ENCODE measurements at regions not wholly inside any gene's neighbourhood (a gene's known extent, or its start where the extent isn't known, plus 50 kb on each side); places are given as distances from the start of the nearest gene placed in this dataset.
"Not testable (repeated sequence)": the region's sequence is repeated elsewhere in the genome, so short reads cannot be mapped to it uniquely, and the experiment has no call there.

DNA sequence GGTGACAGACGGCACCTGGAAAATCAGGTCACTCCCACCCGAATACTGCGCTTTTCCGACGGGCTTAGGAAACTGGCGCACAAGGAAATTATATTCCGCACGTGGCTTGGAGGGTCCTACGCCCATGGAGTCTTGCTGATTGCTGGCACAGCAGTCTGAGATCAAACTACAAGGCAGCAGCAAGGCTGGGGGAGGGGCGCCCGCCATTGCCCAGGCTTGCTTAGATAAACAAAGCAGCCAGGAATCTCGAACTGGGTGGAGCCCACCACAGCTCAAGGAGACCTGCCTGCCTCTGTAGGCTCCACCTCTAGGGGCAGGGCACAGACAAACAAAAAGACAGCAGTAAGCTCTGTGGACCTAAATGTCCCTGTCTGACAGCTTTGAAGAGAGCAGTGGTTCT is 394.3 kb downstream of the PTH2R start:
- not testable (repeated sequence) for DNase-seq (ENCODE audit: low spot score)

DNA sequence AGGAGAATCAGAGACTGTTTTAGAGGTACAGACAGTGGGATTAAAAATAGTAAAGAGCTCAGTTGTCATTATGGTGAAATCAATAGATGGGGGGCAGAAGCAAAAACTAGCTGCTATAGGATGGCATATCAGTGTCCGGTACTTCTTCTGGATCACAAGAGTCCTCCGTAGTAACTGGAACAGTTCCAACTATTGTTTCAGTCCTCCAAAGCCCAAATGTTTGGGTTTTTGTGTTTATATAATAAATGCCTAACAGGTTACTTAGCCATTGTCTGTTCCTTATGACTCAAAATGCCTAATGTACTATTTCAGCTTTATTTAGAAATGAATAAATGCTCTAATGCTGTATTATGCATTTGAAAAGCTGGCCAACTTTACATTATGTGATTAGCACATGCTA is 401.2 kb downstream of the PTH2R start:
- no peak for DNase-seq (ENCODE audit: low spot score)

DNA sequence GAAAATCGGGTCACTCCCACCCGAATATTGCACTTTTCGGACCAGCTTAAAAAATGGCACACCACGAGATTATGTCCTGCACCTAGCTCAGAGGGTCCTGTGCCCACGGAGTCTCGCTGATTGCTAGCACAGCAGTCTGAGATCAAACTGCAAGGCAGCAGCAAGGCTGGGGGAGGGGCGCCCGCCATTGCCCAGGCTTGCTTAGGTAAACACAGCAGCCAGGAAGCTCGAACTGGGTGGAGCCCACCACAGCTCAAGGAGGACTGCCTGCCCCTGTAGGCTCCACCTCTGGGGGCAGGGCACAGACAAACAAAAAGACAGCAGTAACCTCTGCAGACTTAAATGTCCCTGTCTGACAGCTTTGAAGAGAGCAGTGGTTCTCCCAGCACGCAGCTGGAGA is 405.3 kb downstream of the PTH2R start:
- not testable (repeated sequence) for DNase-seq (ENCODE audit: low spot score)

DNA sequence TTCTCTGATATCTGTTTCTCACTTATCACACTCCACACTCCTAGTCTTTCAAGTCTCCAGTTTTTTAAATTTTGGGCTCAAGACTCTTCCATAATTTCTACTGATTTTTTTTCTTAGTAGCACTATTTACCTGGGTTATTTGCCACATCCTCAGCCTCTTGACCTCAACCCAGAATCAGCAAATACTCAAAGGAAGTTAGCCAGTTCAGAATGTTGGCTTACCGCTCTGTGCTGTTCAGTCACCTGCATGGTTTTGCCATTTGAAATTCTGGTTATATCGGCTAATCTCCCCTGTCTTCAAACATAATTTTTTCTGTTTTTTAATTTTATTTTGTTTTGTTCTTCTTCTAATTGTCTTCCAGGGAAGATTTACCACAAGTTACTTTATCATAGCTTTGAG is 412.6 kb downstream of the PTH2R start:
- DNase-seq (ENCODE audit: low spot score): no peak

DNA sequence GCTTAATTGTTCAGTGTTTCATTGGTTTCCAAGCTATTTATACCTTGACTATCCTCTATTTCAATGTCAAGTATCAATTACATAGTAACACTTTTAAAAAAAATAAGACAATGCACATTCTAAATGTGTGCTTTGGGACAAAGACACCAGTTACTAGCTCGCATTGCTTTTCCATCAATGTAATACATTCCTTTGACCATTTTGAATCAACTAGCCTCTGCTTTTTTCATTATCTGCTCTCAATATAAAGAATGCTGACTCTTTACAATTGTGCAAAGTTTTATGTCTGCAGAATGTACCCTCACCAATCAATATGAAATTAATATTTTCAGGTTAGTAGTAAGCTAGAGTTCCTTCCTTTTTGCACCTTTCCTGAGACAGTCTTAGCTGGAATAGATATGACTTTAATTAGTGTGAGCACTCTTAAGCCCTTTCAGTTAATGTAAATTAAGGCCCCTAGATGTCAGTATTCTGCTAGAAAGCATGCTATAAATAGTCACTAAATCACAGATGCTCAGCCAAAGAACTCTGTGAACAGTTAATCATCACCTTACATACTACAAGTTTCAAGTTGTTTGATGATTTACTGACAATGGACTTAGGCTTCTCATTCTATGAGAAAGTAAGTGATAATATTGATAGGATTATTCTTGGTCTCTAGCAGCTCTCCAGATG is 413.6 kb downstream of the PTH2R start:
- no peak for DNase-seq (ENCODE audit: low spot score)

DNA sequence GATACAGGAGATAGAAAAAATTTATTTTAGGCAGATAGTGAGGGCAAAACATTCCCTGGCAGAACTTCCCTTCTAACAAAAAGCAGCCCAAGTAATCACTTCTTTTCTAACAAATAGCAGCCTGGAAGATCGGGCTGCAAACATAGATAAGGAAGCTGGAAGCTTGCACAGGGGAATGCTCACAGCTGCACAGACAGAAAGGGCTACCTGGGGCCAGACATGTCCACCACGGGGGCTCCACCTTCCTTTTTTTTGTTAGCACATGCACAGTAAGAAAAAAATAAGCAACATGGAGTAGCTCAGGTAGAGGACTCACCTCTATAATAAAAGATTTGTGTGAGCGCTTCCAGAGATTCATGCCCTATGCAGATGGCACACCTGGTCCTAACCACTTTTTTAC is 420.5 kb downstream of the PTH2R start:
- no peak for DNase-seq (ENCODE audit: low spot score)

DNA sequence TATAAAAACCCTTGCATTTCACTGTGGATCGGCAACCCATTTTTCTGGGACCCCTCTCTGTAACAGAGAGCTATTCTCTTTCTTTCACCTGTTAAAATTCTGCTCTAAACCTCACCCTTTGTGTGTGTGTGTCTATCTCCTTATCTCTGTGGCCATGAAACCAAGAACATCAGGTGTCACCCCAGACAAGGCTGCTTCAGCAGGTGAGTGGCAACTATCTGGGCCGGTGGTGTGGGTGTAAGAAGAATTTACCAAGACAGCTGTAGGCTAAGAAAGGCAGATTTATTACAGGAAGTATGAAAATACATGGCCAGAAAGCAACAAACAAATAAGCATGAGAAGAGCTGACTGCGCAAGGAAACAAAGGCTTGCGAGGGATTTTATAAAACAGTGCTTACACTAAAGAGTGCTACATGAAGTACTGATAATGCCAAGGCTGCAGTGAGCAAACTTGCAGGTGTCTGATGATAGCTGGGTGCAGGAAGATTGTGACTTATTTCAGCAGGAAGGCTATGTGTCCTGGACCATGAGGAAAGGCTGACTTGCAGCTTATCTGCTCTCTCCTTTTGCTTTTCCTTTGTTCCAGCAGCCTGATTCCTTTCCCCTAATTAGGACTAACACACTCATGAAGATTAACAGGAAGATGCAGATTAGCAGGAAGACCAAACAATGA is 421.1 kb downstream of the PTH2R start:
- DNase-seq (ENCODE audit: low spot score): no peak

DNA sequence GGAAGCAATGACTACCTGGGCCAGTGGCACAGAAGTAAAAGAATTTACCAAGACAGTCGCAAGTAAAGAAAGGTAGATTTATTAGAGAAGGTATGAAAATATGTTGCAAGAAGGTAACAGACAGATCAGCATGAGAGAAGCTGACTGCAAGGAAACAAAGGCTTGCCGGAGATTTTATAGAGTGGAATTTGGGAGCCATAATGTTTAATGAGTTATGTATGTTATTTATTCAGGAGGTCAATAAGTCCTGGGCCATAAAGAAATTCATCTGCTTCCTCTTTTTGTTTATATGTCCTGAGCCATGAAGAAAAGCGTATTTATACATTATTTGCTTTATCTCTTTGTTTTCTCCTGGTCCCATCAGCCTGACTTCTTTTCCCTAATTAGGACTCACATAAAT is 423.6 kb downstream of the PTH2R start:
- no peak for DNase-seq (ENCODE audit: low spot score)

DNA sequence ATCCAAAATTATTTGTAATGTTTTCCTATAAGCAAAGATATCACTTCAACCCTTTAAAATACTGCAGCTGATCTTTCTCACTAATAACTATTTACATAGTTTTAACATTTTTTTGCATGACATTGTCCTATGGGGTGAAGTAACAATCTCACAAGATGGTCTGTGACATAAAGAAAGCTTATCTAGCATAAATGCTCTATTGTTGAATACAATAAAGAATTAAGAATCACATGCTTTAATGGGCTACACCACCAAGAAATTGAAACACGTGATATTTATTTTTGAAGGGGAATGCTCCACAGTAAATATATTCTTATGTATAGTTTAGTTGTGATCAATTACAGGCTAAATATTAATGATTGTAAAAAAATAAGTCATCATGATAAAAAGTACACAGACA is 441.1 kb downstream of the PTH2R start:
- no peak for DNase-seq (ENCODE audit: low spot score)

DNA sequence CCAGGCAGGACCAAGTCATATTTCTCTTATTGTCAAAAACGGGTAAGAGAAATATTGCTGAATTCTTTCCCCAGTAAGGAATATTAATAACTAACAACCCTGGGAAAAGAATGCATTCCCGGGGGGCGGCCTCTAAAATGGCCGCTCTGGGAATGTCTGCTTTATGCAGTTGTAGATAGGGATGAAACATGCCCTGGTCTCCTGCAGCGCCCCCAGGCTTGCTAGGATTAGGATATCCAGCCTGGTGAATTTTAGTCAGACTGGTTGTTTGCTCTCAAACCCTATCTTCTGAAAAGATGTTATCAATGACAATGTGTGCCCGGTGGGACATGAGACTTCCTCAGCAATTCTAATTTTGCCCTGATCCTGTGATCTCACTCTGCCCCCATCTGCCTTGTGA is 448.1 kb downstream of the PTH2R start:
- DNase-seq (ENCODE audit: low spot score): no peak

DNA sequence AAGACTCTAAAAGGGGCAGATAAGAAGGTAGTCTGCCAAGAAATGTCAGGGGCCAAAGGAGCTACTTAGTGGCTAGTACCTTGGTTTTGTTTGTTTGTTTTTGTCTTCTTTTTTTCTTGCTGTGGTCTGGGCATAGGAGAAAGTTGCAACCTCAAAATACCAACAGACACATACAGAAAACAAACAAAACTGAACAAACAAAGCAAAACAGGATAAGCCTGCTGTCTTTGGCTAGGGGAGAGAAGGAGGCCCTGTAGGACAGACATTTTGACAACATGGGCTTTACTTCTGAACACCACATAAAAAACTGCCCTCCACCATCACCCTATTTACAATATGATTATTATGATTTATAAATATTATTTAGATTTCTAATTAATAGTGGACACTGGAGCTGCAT is 460.8 kb downstream of the PTH2R start:
- no peak for DNase-seq (ENCODE audit: low spot score)

DNA sequence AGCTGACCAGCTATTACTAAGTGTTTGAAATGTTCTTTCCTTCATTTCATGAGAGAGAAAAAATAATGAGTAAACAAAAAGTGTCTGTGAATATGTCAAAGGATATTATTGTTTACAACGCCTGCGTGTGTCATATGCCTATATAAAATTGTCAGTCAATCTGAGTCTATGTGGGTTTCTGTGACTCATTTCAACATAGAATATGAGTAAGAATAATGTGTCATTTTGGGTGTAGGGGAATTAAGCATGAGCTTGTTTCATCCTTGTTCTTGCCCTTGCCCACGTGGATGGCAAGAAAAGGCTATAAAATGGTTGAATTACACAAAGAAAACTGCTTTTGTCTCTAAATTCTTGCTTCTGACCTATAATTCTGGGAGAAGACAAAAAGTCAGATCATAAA is 466.0 kb downstream of the PTH2R start:
- DNase-seq (ENCODE audit: low spot score): no peak

DNA sequence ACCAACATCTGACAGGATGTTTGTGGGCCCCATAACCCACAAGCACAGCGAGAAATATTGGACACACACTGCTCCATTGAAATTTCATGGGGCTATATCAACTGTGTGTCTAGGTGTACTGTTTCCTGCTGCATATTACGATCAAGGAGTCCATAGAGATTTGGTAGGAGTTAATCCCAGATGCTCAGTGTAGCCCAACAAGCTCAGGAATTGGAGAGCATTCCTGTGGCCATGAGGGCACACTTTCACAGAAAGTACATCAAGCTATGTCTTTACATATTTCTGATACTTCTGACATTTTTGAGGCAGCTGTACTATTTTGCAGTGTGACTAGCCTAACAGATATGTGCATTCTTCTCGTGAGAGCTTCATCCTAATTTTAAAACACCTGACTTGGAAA is 473.1 kb downstream of the PTH2R start:
- no peak for DNase-seq (ENCODE audit: low spot score)

DNA sequence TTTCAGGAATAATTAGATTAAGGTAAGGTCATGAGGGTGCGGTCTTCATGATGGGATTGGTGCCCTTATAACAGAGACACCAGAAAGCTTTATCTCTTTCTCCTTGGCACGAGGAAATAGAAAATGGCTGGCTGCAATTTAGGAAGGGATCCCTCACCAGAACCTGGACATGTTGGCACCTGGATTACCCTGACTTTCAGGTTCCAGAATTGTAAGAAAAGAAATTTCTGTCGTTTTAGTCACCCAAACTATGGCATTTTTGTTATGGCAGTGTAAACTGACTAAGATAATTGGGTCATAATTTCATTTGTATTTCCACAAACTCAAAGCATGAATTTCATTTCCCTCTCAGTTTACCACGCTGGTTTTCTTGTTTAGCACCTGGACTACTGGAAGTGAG is 473.6 kb downstream of the PTH2R start:
- DNase-seq (ENCODE audit: low spot score): no peak

DNA sequence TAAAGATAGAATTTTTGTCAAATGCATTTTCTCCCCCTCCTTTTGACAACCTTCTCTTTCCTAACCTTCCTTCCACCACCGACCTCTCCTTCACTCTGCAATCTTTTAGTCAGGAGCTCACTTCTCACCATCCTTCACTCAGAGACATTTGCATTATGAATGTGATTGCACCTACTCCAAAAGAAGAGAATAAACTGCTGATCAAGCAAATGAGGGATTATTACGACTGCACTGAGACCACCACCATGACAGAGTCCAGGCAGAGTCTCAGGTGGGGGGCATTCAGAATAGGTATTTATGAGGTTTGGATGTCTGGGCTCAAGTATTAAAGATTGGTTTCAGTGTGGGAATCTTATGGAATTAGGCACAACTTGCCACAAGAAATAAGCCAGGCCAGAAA is 483.9 kb downstream of the PTH2R start:
- no peak for DNase-seq (ENCODE audit: low spot score)

DNA sequence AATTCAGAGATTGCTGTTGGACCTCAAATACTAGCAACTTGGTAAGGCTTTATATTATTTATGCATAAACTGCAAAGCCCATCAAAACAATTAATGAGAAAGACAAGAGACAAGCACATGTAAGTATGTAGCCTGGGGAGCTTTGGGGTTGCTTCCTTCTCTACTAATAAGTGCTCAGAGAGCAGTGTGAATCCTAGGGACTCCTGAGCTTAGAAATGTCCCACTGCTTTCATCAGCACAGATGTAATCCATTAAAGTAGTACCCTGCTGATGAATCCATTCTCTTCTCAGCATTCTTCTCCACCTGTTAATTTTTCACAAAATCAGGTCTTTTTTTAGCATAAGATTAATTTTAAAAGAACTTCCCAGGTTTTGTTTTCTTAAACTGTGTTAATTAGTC is 485.6 kb downstream of the PTH2R start:
- no peak for DNase-seq (ENCODE audit: low spot score)

DNA sequence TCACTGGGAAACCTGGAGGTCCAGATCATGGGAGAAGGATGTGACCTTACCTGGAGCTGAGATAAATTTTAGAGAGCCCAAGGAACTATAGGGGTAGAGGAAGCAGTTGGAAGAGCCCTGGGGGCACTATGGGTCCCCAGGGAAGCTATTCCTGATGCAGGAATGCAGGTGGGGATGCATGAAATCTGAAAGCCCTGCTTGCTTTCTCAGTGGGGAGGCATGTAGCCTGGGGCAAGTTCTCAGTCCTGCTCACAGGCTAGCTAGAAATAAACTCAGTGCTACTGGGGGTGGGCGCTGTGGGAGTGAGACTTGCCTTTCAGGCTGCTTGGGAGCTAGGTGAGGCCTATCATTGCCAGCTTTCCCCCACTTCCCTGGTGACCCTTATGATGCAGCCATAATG is 499.7 kb downstream of the PTH2R start:
- DNase-seq (ENCODE audit: low spot score): no peak

DNA sequence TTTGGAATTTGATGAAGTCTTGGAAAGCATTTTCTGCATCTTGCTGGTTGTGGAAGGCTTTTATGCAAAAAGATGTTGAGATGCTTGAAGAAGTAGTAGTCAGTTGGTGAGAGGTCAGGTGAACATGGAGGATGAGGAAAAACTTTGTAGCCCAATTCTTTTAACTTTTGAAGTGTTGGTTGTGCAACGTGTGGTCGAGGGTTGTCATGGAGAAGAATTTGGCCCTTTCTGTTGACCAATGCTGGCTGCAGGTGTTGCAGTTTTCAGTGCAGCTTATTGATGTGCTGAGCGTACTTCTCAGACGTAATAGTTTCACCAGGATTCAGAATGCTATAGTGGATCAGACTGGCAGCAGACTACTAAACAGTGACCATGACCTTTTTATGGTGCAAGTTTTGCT is 508.4 kb upstream of the MAP2 start:
- no peak for DNase-seq (ENCODE audit: low spot score)

DNA sequence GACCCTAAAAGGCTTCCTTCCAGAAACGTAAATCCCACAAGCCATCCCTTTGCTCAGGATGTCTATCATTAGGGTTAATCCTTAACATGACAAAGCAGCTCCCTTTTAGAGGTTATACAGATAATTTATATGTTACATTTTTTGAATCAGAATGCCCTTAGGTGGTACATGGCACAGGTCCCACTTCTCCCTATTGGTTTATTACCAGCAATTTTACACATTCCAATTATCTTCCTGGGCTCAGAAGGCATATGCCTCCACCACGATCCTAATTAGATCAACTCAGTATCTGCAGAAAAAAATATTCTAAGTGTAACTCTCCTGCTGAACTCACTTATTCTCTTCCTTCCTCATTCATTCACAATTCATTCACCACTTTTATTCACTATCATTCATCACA is 507.0 kb upstream of the MAP2 start:
- no peak for DNase-seq (ENCODE audit: low spot score)

DNA sequence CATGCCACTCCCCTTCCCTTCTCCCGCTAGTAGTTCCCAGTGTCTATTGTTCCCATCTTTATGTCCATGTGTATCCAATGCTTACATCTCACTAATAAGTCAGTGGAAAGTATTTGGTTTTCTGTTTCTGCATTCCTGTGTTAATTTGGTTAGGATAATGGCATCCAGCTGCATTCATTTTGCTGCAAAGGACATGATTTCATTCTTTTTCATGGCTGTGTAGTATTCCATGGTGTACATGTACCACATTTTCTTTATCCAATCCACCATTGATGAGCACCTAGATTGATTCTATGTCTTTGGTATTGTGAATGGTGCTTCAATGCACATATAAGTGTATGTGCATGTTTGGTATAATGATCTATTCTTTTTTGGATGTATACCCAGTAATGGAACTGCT is 502.5 kb upstream of the MAP2 start:
- not testable (repeated sequence) for DNase-seq (ENCODE audit: low spot score)

DNA sequence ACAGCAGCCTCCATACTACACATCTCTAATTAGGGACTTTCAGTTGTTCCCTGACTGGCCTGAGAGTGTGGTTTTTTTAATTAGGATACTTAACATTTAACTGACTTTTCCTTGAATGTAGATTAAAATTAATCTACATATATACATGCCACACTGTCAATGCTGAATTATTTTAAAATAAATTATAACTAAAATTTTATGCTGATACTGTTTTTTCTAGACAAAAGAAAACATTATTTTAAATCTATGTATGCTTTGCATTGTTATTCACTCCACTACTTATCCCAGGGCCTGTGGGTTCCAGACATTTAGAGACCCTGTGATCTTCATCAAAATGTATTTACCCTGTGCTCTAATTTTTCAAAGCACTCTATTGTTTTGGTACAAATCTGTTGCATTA is 496.0 kb upstream of the MAP2 start:
- no peak for DNase-seq (ENCODE audit: low spot score)

DNA sequence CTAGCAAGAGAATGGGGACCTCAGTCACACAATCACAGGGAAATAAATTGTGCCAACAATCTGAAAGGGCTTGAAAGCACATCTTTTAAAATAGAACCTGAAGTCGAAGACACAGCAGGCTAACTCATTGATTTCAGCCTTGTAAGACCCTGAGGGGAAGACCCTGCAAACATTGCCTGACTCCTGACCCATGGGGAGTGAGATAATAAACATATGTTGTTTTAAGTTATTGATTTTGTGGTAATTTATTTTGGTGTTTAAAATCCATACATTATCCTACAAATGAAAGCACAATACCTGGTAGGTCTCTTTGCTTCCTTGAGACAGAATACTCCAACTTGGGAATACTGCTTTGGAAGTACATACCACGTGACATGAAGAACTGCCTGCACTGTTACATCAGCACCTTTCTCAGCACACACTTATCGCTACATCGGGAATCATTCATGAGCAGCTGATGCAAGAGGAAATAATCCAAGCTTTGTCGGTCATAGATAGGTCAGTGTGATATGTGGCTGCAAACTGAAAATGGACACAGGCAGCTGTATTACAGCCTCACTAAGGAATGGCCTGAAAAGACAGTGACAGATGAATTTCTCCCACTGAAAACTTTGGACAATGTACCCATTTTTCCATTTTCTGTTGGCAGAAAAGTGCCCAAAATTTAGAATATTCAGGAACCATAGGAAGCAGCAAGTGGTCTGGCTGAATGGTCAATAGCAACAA is 494.5 kb upstream of the MAP2 start:
- no peak for DNase-seq (ENCODE audit: low spot score)

DNA sequence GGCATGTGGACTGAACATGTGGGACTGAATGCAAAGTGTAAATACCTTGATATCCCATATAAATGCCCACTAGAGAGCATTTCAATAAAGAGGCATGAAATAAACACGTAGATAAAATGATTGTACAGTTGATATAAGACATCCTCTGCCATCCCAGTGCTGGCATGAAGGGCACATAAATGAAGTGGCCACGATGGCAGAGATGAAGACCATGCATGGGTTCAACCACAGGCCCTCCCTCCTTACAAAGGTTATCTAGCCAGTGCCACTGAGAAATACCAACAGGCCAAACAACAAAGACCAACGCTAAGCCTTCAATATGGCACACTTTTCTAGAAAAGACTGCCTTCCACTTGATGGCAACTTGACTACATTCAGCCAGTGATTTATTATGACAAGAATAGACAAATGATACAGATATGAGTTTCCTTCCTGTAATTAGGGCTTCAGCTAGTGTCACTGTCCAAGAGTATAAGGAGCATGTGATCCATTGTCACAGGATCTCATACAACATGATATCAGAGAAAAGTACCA is 493.9 kb upstream of the MAP2 start:
- DNase-seq (ENCODE audit: low spot score): no peak

Measured in germinal center (tissue), 1 donor.